ENCODE measurements at regions not wholly inside any gene's neighbourhood (a gene's known extent, or its start where the extent isn't known, plus 50 kb on each side); places are given as distances from the start of the nearest gene placed in this dataset.
"Not testable (repeated sequence)": the region's sequence is repeated elsewhere in the genome, so short reads cannot be mapped to it uniquely, and the experiment has no call there.

DNA sequence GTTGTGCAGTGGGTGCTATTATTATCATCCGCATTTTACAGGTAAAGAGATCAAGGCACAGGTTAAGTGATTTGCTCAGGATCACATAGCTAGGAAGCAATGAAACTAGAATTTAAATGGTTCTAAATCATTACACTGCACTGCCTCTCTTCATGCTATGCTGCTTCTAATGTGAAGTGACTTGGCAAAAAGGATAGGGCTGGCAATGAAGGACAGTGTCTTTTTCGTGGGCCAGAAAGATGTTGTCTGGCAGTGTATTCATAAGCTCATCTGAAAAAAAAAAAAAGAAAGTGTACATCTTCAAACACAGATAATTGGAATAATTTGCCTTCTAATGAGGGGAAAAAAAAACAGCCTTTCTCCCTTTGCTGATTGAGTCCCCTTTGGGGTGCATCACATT, 132.2 kb upstream of the FUNDC1 start:
- DNase-seq (ENCODE audit: low read depth): no peak

DNA sequence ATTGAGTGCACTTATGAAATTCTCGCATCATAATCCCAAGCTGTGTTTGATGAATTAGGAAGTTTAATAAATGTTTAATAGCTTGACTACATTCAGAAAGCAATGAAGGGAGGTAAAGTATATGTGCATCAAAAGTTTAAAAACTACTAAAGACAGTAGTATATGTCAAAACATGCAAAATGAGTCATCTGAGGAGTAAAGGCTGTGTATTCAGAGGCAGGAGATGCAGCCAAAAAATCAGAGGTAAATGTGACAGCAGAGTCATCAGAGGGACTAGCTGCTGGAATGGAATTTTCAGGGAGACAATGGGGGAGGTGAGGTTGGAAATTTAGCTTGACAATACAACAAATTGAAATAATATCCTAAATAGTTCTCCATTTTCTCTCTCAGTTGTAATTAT, 127.0 kb upstream of the FUNDC1 start:
- no peak for DNase-seq (ENCODE audit: low read depth)

DNA sequence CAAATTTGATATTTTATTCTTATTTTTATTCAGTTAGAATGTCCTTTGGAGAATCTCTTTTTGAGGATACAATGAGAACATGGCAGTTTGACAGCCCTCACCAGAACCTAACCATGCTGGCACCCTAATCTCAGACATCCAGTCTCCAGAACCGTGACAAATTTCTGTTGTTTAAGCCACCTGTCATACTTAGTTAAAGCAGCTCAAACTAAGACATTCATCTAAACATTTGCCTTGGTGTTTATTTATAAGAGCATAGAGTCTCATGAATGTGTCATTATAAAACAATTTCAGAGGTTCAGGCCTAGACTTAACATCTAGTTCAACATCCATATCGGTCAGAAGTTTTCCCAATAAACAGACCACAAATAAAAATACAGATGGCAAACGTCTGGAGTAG, 125.1 kb upstream of the FUNDC1 start:
- no peak for DNase-seq (ENCODE audit: low read depth)

DNA sequence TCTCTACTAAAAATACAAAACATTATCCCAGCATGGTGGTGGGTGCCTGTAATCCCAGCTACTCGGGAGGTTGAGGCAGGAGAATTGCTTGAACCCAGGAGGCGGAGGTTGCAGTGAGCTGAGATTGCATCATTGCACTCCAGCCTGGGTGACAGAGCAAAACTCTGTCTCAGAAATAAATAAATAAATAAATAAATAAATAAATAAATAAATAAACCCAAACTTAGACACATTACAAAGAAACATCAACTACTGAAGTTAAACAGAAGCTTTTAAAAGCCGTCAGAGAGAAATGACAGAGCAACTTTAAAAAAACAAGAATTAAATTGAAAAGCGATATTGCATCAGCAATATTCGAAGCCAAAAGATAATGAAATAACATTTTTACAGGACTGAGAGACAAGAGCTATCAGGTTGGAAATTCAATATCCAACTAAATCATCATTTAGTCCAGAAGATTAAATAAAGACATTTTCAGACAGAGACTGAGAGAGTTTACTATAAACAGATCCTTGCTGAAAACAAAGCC, 115.1 kb upstream of the FUNDC1 start:
- not testable (repeated sequence) for DNase-seq (ENCODE audit: low read depth)

DNA sequence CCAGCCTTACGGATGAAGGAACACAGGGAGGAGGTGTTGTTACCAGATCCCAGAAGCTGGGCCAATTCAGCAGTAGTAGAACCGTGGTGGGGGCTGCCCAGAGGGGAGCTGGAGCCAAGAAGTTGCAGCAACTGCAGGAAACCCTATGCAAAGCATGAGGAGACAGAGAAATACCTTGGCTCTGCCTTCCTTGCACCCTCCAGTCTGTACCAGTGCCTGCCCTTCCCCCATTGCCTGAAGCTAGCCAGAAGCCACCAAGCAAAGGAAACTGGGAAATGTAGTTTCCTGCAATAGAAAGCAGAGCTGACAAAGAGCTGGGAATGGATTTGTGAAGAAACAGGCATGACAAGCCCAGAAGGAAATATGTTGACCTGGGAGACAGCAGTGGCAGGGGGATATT, 108.7 kb upstream of the FUNDC1 start:
- no peak for DNase-seq (ENCODE audit: low read depth)

DNA sequence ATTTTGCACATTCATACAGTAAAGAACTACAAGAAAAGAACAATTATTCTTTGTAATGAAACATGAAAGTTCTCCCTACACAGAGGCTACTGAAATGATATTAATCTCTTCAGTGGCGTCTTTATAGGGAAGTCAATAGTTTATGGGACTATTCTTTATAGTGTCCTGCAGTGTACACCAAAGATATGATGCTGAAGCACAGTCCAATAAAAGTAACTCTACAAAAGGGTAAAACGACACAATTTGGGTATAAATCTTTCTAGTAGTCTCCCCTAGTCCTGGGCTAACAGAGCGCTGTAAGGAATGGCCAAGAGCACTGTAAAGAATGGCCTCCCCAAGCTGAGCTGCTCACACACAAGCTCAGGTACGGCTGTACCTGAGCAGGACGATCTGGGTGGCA, 101.1 kb upstream of the FUNDC1 start:
- no peak for DNase-seq (ENCODE audit: low read depth)

DNA sequence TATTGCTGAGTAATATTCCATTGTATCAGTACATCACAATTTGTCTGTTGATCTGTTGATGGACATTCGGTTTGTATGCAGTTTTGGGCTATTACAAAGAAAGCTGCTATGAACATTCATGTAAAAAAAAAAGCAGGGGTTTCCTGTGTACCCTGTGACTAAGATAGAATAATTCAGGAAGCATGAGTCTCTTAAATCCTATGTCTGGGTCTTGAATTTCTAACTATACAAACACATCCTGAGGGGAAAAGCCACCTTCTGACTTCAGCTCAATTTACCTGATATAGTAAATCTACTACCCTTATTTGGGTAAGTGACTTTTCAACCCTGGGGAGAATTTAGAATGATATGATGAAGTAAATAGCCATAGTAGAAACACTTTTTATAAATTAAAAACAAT, 94.6 kb upstream of the FUNDC1 start:
- DNase-seq (ENCODE audit: low read depth): no peak

DNA sequence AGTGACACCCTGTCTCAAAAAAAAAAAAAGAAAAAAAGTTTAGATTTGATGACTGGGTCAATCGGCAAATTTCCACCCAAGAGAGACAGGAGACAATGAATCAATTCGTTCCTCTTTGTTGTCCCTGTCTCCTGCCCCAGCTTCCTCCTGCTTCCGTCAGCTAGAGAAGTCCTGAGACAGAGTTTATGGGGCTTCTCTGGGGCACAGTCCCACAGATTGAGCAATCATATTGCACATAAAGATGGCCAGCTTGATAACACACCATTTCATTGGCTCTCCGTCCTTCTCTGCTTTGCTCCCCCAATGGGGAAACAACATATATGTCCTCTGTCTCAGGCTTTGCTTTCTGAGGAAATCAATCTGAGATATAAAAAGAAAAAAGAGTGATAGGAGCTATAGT, 78.4 kb upstream of the FUNDC1 start:
- peak; percentile 0 for DNase-seq (ENCODE audit: low read depth)

DNA sequence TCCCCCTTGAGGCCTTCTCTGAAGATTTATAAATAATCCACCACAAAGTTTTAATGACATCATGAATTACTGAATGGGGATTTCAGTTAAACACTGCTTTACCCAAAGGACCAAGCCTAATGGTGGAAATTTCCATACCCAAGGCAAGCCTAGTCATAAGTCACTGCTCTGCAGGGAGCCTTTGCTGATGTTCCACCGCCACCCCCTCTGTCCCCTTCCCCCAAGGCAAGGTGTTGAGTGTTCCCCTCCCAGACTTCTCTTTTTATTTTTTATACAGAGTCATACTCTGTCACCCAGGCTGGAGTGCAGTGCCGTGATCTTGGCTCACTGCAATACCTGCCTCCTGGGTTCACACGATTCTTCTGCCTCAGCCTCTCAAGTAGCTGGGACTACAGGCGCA, 76.4 kb upstream of the FUNDC1 start:
- no peak for DNase-seq (ENCODE audit: low read depth)

DNA sequence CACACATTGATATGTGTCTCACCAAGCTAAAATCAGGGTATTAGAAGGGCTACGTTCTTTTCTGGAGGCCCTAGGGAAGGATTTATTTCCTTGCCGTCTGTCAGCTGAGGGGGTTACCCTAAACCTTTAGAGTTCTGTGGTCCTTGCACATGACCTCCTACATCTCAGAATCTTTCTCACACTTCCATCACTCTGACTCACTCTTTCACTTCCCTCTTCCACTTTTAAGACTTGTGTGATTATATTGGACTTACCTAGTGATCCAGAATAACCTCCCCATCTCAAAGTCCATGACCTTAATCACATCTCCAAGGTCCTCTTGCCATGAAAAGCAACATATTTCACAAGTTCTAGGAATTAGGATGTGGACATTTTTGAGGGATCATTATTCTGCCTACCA, 53.6 kb upstream of the FUNDC1 start:
- no peak for DNase-seq (ENCODE audit: low read depth)
